OCI-LY1 (cell line): ENCODE measurements at regions not wholly inside any gene's neighbourhood (a gene's known extent, or its start where the extent isn't known, plus 50 kb on each side); places are given as distances from the start of the nearest gene placed in this dataset.

Experiments
- H2AFZ ChIP-seq: fragments of 200-600 bp; sonication (generic), shearing (Covaris generic); 2 replicates; pipeline ENCODE4 v1.6.0; 2014; ENCODE audit warnings: antibody characterized with exemption, mild to moderate bottlenecking, low read length
- H3F3A ChIP-seq: fragments of 200-600 bp; sonication (generic), shearing (Covaris generic); 2 replicates; pipeline ENCODE4 v1.6.0; 2014; ENCODE audit warnings: mild to moderate bottlenecking, antibody characterized with exemption, low read length, moderate library complexity; ENCODE audit not compliant: insufficient read depth
- H3K27ac ChIP-seq: fragments of 200-600 bp; sonication (generic); 2 replicates; pipeline ENCODE4 v1.5.1; 2014; ENCODE audit warnings: low read length, mixed run types, mild to moderate bottlenecking, low read depth; ENCODE audit not compliant: poor library complexity, severe bottlenecking
- H3K27me3 ChIP-seq: fragments of 200-600 bp; sonication (generic); 2 replicates; pipeline ENCODE4 v1.6.0; 2014; ENCODE audit warnings: antibody characterized with exemption, mild to moderate bottlenecking, low read length, moderate library complexity; ENCODE audit not compliant: insufficient read depth
- H3K36me3 ChIP-seq: fragments of 200-600 bp; sonication (generic); 2 replicates; pipeline ENCODE4 v1.6.1; 2014; ENCODE audit warnings: mild to moderate bottlenecking, antibody characterized with exemption, low read length, moderate library complexity, mixed read lengths; ENCODE audit not compliant: insufficient read depth
- H3K4me1 ChIP-seq: fragments of 200-600 bp; sonication (generic); 2 replicates; pipeline ENCODE4 v1.5.1; 2014; ENCODE audit warnings: mild to moderate bottlenecking, low read length, moderate library complexity; ENCODE audit not compliant: insufficient read depth, severe bottlenecking
- H3K4me2 ChIP-seq: fragments of 200-600 bp; sonication (generic), shearing (Covaris generic); 2 replicates; pipeline ENCODE4 v1.6.1; 2014; ENCODE audit warnings: low read length
- H3K4me3 ChIP-seq: fragments of 200-600 bp; sonication (generic); 2 replicates; pipeline ENCODE4 v1.5.1; 2014; ENCODE audit warnings: low read length, low read depth, mild to moderate bottlenecking, mixed read lengths; ENCODE audit not compliant: poor library complexity, severe bottlenecking
- H3K79me2 ChIP-seq: fragments of 200-600 bp; shearing (Covaris generic); 2 replicates; pipeline ENCODE4 v1.6.1; 2016; ENCODE audit warnings: mixed run types, low read length, mixed read lengths; ENCODE audit not compliant: insufficient read depth
- H3K9ac ChIP-seq: fragments of 200-600 bp; sonication (generic), shearing (Covaris generic); 2 replicates; pipeline ENCODE4 v1.6.1; 2014; ENCODE audit warnings: mild to moderate bottlenecking, low read length, mixed read lengths
- H3K9me2 ChIP-seq: fragments of 200-600 bp; sonication (generic), shearing (Covaris generic); 2 replicates; pipeline ENCODE4 v1.6.1; 2014; ENCODE audit warnings: low read depth, mild to moderate bottlenecking, low read length, mixed read lengths
- H3K9me3 ChIP-seq: fragments of 200-600 bp; shearing (Covaris generic); 2 replicates; pipeline ENCODE4 v1.6.1; 2014; ENCODE audit warnings: low read length, mixed read lengths
- H4K20me1 ChIP-seq: fragments of 200-600 bp; sonication (generic), shearing (Covaris generic); 2 replicates; pipeline ENCODE4 v1.6.0; 2016; ENCODE audit warnings: mild to moderate bottlenecking, low read length; ENCODE audit not compliant: insufficient read depth
- EZH2 ChIP-seq: fragments of 200-600 bp; sonication (generic), shearing (Covaris generic); IDR thresholded peaks from 2 replicates; pipeline ENCODE4 v1.8.0; 2017; ENCODE audit warnings: borderline replicate concordance, mixed run types, mild to moderate bottlenecking, antibody characterized with exemption, low read length, moderate library complexity, mixed read lengths
- TF ChIP-seq, protein P1 (sequence below): fragments of 200-600 bp; sonication (generic), shearing (Covaris generic); IDR thresholded peaks from 2 replicates; pipeline ENCODE4 v1.5.1; 2017; ENCODE audit warnings: mild to moderate bottlenecking, antibody characterized with exemption, low read length, moderate library complexity, mixed read lengths

DNA sequence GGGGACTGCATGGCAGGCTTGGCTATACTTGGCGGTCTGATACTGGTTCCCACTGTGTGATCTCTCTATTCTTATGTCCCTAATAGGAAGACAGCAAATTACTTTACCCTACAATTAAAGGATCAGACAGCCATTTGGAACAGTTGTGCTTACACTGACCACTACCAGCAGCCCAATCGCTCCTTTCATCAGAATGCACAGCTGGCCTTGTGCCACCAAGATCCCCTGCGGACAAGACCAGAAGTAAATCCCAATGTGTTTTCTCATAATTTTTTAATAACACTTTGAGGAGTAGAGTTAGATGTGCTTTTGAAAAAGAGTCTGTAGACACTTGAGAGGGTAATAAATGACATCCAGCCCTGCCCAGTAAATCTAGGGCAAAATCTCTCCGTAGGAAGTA lies 297.2 kb upstream of the ZNF32 start:
- Histone ChIP-seq H3K9ac (no peak overlapping the region), H3K4me3 (no peak overlapping the region), H3K9me3 (no peaks in the 10 kb centered on the region), H3K9me2 (0 out of 2 replicates have a peak, but pooled peaks cover 3% of the 10 kb centered on the region), H3K27ac (no peak overlapping the region), H3K4me2 (no peak overlapping the region), H3F3A (no peaks in the 10 kb centered on the region), H4K20me1 (no peaks in the 10 kb centered on the region), H3K36me3 (no peaks in the 10 kb centered on the region), H3K27me3 (no peaks in the 10 kb centered on the region), H3K79me2 (no peaks in the 10 kb centered on the region), H3K4me1 (no peaks in the 10 kb centered on the region), H2AFZ (no peak overlapping the region)
- TF ChIP-seq, protein P1, sequence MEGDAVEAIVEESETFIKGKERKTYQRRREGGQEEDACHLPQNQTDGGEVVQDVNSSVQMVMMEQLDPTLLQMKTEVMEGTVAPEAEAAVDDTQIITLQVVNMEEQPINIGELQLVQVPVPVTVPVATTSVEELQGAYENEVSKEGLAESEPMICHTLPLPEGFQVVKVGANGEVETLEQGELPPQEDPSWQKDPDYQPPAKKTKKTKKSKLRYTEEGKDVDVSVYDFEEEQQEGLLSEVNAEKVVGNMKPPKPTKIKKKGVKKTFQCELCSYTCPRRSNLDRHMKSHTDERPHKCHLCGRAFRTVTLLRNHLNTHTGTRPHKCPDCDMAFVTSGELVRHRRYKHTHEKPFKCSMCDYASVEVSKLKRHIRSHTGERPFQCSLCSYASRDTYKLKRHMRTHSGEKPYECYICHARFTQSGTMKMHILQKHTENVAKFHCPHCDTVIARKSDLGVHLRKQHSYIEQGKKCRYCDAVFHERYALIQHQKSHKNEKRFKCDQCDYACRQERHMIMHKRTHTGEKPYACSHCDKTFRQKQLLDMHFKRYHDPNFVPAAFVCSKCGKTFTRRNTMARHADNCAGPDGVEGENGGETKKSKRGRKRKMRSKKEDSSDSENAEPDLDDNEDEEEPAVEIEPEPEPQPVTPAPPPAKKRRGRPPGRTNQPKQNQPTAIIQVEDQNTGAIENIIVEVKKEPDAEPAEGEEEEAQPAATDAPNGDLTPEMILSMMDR, result no peak
- TF ChIP-seq EZH2, result no peak

DNA sequence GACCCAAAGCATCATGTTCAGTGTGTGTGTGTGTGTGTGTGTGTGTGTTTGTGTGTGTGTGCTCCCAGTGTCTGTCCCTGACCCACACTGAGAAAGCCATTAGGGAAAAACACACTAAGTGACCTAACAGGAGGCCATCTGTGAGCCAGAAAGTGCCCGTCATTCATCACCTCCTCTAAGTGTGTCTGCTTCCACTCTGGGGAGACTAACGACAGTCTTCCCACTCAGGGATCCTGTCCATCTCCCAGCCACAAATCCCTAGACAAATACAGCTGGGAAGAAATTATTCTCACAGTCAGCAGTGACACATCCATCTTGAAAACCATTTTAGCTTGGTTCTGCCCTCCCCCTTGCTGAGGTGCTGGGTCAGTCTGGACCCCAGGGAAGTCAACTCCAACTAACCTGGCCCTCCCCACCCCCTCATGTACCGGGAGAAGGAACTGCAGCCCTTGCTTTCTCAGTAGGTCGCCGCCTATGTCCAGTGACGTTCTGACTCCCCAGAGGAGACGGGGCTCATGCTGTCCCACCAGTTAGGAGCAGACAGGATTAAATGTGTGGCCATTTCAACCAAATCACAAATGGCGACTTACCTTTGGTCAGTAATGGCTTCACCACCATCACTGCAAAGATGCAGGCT lies 296.5 kb upstream of the ZNF32 start:
- TF ChIP-seq, protein P1, result no peak
- no peak for TF ChIP-seq EZH2
- no peak overlapping the region for H3K27ac ChIP-seq
- no peaks in the 10 kb centered on the region for H3F3A ChIP-seq
- no peaks in the 10 kb centered on the region for H4K20me1 ChIP-seq
- H3K4me2 ChIP-seq, result no peak overlapping the region
- H3K9me3 ChIP-seq, result no peaks in the 10 kb centered on the region
- H3K27me3 ChIP-seq, result no peaks in the 10 kb centered on the region
- no peak overlapping the region for H3K4me3 ChIP-seq
- no peaks in the 10 kb centered on the region for H3K79me2 ChIP-seq
- H3K4me1 ChIP-seq, result no peaks in the 10 kb centered on the region
- H3K36me3 ChIP-seq, result no peaks in the 10 kb centered on the region
- 0 out of 2 replicates have a peak, but pooled peaks cover 3% of the 10 kb centered on the region for H3K9me2 ChIP-seq
- H3K9ac ChIP-seq, result no peak overlapping the region
- H2AFZ ChIP-seq, result no peak overlapping the region

DNA sequence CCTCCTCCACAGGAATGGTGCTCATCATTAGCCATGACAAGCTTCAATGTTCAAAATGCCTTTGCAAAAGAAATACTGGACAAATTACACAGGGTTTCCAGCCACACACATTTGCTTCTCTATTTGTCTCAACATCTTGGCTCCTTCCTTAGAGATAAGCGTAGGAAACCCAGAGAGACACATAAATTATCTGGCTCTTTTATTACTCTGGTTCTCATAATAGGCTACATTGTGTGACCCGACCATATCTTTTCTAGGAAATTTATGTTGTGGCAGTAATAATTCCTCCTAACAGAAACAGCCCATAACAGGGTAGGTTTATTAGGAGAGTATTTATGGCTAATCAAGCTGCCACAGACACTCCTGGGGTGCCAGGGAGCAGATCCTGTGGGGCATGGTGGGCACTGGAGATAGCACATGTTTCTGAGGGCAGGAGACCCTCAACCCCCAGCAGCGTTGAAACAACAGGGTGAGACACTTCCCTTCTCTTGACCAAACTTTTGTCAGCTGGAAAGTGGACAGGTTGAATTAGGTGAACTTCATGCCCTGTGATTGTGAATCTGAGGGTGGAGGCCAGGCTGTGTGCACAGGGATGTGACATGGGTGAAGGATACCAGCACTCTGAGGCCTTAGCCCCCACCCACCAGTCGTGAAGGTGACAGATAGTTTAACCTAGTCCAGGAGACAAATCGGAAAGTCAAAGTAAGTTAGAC lies 295.9 kb upstream of the ZNF32 start:
- Histone ChIP-seq H3K9me3 (no peaks in the 10 kb centered on the region), H3K9me2 (0 out of 2 replicates have a peak, but pooled peaks cover 3% of the 10 kb centered on the region), H3K27ac (no peak overlapping the region), H4K20me1 (no peaks in the 10 kb centered on the region), H3K36me3 (no peaks in the 10 kb centered on the region), H3K4me2 (no peak overlapping the region), H2AFZ (no peak overlapping the region), H3K4me1 (no peaks in the 10 kb centered on the region), H3F3A (no peaks in the 10 kb centered on the region), H3K4me3 (no peak overlapping the region), H3K9ac (no peak overlapping the region), H3K27me3 (no peaks in the 10 kb centered on the region), H3K79me2 (no peaks in the 10 kb centered on the region)
- TF ChIP-seq, protein P1, result no peak
- TF ChIP-seq EZH2, result no peak
